ENCODE measurements at regions not wholly inside any gene's neighbourhood (a gene's known extent, or its start where the extent isn't known, plus 50 kb on each side); places are given as distances from the start of the nearest gene placed in this dataset.
A peak's percentile ranks its signal among the peaks of the same experiment; 100 is the strongest.
"Not testable (repeated sequence)": the region's sequence is repeated elsewhere in the genome, so short reads cannot be mapped to it uniquely, and the experiment has no call there.

- no peak for DNase-seq (ENCODE audit: low spot score)
These were observed 706.5 kb upstream of the FAM98A start for GRCh38 chr2:34305587-34305986.

GRCh38 chr2:34294961-34295360, 695.9 kb upstream of the FAM98A start:
- no peak for DNase-seq (ENCODE audit: low spot score)

DNA sequence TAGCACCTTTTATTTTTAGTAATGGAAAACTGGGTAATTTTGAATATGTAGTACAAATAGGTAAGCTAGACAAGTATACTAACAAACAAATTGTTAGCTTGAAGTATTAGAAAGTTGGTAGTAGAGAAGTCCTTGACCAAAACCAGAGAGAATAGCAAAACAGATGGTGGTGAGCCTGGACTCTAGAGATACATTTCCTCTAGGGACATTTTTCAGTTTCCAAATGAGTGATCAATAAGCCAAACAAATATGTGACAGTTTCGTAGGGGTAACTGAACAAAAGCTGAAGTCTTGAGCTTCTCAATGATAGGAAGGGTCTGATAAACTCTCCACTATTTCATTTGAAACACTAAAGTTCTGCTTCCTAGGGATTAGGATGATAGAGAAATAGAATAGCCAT, 692.0 kb upstream of the FAM98A start:
- DNase-seq (ENCODE audit: low spot score) = no peak

DNA sequence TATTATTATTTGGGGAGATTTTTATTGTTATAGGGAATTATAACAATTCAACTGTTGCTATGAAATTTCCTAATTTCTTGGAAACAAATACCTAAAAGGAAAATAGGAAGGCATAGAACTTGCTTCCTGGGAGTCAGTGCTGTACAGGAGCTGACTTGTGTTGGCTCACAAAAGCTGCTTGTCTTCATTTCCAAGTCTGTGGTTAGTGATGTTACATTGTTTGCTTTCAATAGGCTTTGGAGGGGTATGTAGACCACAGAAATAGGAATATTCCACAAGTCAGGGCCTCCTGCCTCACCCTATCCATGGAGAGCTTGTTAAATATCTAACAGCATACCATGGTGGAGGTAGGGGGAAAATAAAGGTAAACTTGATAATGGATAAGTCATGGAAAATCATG, 688.9 kb upstream of the FAM98A start:
- DNase-seq (ENCODE audit: low spot score) = no peak

GRCh38 chr2:34280606-34281005, 681.5 kb upstream of the FAM98A start:
- DNase-seq (ENCODE audit: low spot score) = no peak

DNA sequence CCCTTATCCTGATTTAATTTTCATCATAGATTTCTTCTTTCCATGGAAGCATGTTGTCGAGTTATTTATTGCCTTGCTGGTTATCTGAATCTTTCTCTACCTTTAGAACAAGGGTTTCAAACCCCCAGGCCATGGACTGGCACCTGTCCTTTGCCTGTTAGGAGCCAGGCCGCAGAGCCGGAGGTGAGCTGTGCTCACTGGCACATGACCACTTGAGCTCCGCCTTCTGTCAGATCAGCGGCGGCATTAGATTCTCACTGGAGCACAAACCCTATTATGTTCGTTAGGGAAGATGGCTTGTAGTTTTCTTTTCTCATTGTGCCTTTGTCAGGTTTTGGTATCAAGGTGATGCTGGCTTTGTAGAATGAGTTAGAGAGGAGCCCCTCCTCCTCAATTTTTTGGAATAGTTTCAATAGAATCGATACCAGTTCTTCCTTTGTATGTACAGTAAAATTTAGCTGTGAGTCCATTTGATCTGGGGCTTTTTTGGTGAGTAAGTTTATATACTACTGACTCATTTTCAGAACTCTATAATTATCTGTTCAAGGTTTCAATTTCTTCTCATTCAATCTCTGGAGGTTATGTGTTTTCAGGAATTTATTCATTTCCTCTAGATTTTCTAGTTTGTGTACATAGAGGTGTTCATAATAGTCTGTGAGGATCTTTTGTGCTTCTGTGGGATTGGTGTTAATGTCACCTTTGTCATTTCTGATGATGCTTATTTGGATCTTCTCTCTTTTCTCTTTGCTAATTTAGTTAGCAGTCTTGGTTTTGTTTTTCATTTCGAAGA, 668.0 kb upstream of the FAM98A start:
- no peak for DNase-seq (ENCODE audit: low spot score)

DNA sequence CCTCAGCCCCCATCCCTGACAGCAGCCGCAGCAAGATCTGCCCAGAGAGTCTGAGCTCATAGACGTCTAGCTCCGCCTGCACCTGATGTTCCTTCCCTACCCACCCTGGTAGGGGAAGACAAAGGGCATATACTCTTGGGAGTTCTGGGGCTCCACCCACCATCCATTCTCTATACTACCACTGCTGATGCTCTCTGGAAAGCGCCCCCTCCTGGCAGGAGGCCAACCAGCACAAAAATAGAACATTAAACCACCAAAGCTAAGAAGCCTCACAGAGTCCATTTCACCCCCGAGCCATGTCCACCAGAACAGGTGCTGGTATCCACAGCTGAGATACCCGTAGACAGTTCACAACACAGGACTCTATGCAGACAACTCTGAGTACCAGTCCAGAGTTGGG, 662.6 kb upstream of the FAM98A start:
- DNase-seq (ENCODE audit: low spot score) = peak; percentile 8

GRCh38 chr2:34254272-34254878, 655.3 kb upstream of the FAM98A start:
- no peak for DNase-seq (ENCODE audit: low spot score)

- DNase-seq (ENCODE audit: low spot score) = no peak
These were observed 653.0 kb upstream of the FAM98A start for GRCh38 chr2:34252111-34252510.

GRCh38 chr2:34251578-34251977, 652.5 kb upstream of the FAM98A start:
- DNase-seq (ENCODE audit: low spot score) = no peak

- DNase-seq (ENCODE audit: low spot score) = no peak
These were observed 645.1 kb upstream of the FAM98A start for GRCh38 chr2:34244195-34244594.

DNA sequence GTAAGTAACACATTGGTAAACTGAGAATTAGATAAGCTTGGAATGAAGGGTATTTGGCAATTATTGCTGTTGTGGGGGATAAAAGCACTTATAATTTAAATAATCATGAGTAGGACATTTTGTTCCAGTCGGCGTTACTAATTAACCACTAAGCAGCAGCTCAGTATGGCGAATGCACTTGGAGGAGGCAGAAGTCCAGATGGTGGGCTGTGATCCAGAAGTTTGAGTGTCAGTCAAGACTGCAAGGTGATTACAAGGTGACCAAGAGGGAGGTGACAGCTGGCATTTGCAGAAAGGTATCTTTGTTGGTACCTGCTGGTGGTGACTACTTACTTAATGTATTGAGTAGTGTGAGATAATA, 643.6 kb upstream of the FAM98A start:
- no peak for DNase-seq (ENCODE audit: low spot score)

- no peak for DNase-seq (ENCODE audit: low spot score)
These were observed 643.0 kb upstream of the FAM98A start for GRCh38 chr2:34241905-34242762.

GRCh38 chr2:34239511-34239910, 640.4 kb upstream of the FAM98A start:
- no peak for DNase-seq (ENCODE audit: low spot score)

DNA sequence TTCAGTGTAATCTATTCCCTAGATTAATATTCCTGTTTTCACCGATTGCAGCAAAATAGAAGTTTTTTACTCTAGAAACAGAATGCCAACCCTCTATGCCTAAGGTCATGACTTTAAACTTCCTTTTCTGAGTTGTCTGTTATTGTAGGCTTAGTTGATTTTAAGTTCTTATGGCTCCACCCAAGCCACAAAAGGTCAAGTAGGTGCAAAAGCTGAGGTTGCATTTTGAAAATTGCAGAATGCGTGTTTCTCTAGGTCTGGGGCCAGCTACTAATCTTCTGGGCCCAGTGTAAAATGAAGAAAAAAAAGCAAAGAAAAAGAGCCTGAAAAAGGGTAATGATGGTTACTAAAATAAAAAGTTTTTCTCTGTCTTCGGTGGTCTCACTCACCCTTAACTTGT, 635.7 kb upstream of the FAM98A start:
- DNase-seq (ENCODE audit: low spot score) = no peak

DNA sequence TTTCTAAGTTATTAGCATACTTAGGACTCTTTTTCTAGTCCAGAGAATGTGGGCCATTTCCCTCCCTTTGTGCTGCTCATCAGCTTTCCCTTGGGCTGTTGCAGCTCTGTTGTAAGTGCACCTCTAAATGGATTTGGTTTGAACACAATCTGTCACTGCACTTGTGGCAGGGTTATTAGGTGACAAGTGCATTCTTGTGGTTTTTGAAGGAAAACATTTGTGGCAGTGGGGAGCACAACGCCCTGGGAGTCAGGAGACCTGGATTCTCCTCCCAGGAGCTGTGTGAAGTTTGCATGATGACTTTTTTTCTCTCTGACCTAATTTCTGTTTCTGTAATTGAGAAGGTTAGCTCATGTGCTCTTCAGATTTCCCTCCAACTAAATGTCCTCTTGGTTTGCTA, 630.9 kb upstream of the FAM98A start:
- DNase-seq (ENCODE audit: low spot score) = no peak

DNA sequence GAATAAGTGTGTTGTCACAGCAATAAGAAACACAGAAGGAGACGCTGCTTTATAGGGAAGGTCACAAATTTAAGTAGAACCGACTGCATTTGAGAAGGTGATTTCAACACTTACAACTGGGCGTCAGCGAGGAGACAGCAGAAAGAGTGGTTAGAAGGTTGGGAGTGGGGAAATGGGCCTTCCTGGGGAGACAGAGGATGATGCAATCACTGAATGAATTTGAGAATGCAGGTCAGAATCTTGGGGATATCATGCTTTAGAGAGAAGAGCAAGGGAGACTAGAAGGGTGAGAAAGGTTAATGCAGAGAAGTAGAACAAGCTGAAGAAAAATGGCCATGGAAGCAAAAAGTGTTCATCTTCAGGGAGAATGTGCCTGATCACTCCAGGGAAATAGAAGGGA, 616.1 kb upstream of the FAM98A start:
- DNase-seq (ENCODE audit: low spot score) = no peak

DNA sequence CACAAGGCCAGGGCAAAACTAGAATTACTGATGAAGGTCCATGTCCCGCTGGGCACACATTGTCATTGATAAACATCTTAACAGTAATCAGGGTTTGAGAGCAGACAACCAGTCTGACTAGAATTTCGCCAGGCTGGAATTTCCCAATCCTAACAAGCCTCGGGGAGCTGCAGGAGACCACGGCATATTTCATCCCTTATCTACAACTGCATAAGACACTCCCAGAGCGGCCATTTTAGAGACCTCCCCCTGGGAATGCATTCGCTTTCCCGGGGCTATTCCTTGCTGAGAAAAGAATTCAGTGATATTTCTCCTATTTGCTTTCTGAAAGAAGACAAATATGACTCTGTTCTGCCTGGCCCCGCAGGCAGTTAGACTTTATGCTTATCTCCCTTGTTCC, 611.3 kb upstream of the FAM98A start:
- not testable (repeated sequence) for DNase-seq (ENCODE audit: low spot score)

DNA sequence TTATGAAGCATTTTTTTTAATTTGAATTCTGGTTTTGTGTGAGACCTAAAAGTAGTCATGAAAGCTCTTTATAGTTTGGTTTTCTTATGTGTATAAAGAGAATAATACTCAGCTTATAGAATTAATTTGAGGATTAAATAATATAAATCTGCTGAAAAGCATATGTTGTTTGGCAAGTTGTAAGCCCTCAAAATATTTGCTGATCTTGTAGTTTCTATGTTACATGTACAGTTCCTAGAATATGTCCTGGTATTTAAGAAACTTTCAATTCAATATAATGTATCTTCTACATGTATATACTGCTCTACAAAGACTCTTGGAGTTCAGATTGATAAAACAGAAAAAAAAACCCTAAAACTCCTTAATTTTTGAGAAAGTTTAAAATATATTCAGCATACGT, 605.5 kb upstream of the FAM98A start:
- no peak for DNase-seq (ENCODE audit: low spot score)

DNA sequence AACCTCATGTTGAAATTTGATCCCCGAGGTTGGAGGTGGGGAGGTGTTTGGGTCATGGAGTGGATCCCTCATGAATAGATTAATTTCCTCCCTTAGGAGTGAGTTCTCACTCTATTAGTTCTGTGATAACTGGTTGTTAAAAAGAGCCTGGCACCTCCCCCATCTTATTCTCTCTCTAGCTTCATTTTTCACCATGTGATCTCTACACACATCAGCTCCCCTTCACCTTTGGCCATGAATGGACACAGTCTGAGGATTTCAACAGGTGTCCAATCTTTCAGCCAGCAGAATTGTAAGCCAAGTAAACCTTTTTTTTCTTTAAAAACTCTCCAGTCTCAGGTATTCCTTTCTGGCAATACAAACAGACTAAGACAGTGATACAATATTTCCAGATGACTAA, 602.0 kb upstream of the FAM98A start:
- DNase-seq (ENCODE audit: low spot score) = no peak

GRCh38 chr2:34199971-34200370, 600.9 kb upstream of the FAM98A start:
- no peak for DNase-seq (ENCODE audit: low spot score)

DNA sequence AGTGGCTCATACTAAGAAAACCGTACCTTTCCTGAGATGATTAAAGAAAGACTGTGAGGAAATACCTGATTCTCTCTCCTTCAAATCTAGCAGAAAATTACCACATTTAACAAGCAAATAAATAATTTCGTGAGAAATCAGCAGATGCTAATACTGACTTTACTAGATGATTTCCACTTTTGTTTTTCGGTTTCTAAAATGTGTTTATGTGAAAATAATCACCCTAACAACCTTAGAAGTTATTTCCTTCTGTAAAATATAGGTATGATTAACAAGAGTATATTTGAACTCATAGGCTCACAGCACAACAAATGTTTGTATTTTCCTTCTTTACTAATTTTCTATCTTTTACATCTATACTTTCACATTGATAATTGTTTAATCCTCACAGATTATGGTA, 594.1 kb upstream of the FAM98A start:
- DNase-seq (ENCODE audit: low spot score) = no peak
